Neural cell (in vitro differentiated cells): ENCODE measurements at regions not wholly inside any gene's neighbourhood (a gene's known extent, or its start where the extent isn't known, plus 50 kb on each side); places are given as distances from the start of the nearest gene placed in this dataset.

Experiments used
- EP300 ChIP-seq: fragments of 450-650 bp; conservative IDR thresholded peaks from 2 replicates; pipeline ENCODE4 v1.6.1; 2014; ENCODE audit warnings: antibody characterized with exemption, mild to moderate bottlenecking, moderate library complexity; ENCODE audit not compliant: poor library complexity, severe bottlenecking
- EZH2 ChIP-seq: fragments of 200-600, 300-800 bp; shearing (Covaris generic), sonication (generic); IDR thresholded peaks from 2 replicates; pipeline ENCODE4 v1.6.1; 2014; ENCODE audit warnings: antibody characterized with exemption, low read length, borderline replicate concordance, mild to moderate bottlenecking; ENCODE audit not compliant: insufficient read depth, poor library complexity, severe bottlenecking
- MXI1 ChIP-seq: fragments of 450-650 bp; conservative IDR thresholded peaks from 2 replicates; pipeline ENCODE4 v1.6.1; 2014; ENCODE audit warnings: antibody characterized with exemption, mild to moderate bottlenecking; ENCODE audit not compliant: poor library complexity, severe bottlenecking
- POLR2AphosphoS5 ChIP-seq: IDR thresholded peaks from 2 replicates; pipeline ENCODE4 v1.6.1; 2012
- RAD21 ChIP-seq: fragments of 450-650 bp; conservative IDR thresholded peaks from 2 replicates; pipeline ENCODE4 v1.6.1; 2014; ENCODE audit warnings: antibody characterized with exemption, mild to moderate bottlenecking, moderate library complexity
- SMC3 ChIP-seq: fragments of 450-650 bp; conservative IDR thresholded peaks from 2 replicates; pipeline ENCODE4 v1.6.1; 2014; ENCODE audit warnings: antibody characterized with exemption, mild to moderate bottlenecking, moderate library complexity; ENCODE audit not compliant: poor library complexity
- TAF1 ChIP-seq: IDR thresholded peaks from 2 replicates; pipeline ENCODE4 v1.6.1; 2012; ENCODE audit warnings: low read depth
- TF ChIP-seq, protein P1 (sequence below): IDR thresholded peaks from 2 replicates; pipeline ENCODE4 v1.6.1; 2012; ENCODE audit warnings: borderline replicate concordance
- TF ChIP-seq, protein P2 (sequence below): fragments of 450-650 bp; IDR thresholded peaks from 2 replicates; pipeline ENCODE4 v1.5.1; 2014; ENCODE audit warnings: antibody characterized with exemption, mild to moderate bottlenecking, moderate library complexity; ENCODE audit not compliant: poor library complexity, severe bottlenecking

DNA sequence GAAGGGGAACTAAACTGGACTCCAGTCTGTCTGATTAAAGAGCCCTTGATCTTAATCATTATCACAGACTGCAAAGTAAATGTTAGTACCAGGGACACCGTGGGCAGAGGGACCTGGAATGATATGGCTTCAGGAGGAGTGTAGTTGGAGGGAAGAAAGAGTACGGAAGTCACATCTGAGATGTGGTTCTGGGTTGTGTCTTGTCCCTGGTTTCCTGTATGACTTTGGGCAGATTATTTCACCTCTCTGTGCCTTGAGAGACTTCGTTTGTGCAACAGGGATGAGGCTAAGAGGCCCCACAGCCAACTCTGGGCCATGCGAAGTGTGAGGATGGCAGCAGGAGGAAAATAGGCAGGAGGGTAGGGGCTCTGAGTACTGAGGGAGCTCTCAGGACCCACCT is 76.1 kb upstream of the SLC2A1 start:
- TF ChIP-seq, protein P1, sequence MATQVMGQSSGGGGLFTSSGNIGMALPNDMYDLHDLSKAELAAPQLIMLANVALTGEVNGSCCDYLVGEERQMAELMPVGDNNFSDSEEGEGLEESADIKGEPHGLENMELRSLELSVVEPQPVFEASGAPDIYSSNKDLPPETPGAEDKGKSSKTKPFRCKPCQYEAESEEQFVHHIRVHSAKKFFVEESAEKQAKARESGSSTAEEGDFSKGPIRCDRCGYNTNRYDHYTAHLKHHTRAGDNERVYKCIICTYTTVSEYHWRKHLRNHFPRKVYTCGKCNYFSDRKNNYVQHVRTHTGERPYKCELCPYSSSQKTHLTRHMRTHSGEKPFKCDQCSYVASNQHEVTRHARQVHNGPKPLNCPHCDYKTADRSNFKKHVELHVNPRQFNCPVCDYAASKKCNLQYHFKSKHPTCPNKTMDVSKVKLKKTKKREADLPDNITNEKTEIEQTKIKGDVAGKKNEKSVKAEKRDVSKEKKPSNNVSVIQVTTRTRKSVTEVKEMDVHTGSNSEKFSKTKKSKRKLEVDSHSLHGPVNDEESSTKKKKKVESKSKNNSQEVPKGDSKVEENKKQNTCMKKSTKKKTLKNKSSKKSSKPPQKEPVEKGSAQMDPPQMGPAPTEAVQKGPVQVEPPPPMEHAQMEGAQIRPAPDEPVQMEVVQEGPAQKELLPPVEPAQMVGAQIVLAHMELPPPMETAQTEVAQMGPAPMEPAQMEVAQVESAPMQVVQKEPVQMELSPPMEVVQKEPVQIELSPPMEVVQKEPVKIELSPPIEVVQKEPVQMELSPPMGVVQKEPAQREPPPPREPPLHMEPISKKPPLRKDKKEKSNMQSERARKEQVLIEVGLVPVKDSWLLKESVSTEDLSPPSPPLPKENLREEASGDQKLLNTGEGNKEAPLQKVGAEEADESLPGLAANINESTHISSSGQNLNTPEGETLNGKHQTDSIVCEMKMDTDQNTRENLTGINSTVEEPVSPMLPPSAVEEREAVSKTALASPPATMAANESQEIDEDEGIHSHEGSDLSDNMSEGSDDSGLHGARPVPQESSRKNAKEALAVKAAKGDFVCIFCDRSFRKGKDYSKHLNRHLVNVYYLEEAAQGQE = no peak
- no peak for TF ChIP-seq MXI1
- TF ChIP-seq, protein P2, sequence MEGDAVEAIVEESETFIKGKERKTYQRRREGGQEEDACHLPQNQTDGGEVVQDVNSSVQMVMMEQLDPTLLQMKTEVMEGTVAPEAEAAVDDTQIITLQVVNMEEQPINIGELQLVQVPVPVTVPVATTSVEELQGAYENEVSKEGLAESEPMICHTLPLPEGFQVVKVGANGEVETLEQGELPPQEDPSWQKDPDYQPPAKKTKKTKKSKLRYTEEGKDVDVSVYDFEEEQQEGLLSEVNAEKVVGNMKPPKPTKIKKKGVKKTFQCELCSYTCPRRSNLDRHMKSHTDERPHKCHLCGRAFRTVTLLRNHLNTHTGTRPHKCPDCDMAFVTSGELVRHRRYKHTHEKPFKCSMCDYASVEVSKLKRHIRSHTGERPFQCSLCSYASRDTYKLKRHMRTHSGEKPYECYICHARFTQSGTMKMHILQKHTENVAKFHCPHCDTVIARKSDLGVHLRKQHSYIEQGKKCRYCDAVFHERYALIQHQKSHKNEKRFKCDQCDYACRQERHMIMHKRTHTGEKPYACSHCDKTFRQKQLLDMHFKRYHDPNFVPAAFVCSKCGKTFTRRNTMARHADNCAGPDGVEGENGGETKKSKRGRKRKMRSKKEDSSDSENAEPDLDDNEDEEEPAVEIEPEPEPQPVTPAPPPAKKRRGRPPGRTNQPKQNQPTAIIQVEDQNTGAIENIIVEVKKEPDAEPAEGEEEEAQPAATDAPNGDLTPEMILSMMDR = no peak
- TF ChIP-seq EZH2 = no peak
- TF ChIP-seq RAD21 = no peak
- no peak for TF ChIP-seq POLR2AphosphoS5
- no peak for TF ChIP-seq TAF1
- TF ChIP-seq EP300 = no peak
- TF ChIP-seq SMC3 = no peak
